Loucy (cell line): ENCODE measurements at regions not wholly inside any gene's neighbourhood (a gene's known extent, or its start where the extent isn't known, plus 50 kb on each side); places are given as distances from the start of the nearest gene placed in this dataset.

Experiments
- CTCF ChIP-seq: fragments of 200-600 bp; sonication (generic); conservative IDR thresholded peaks from 2 replicates; pipeline ENCODE4 v1.5.1; 2014; ENCODE audit warnings: mild to moderate bottlenecking, antibody characterized with exemption, low read length
- EZH2phosphoT487 ChIP-seq: fragments of 200-600 bp; IDR thresholded peaks from 2 replicates; pipeline ENCODE4 v1.6.1; 2018; ENCODE audit warnings: antibody characterized with exemption, mild to moderate bottlenecking, moderate library complexity, borderline replicate concordance

GRCh38 chr10:10813656-10814055 lies 204.0 kb upstream of the CELF2 start:
- no peak for TF ChIP-seq CTCF
- TF ChIP-seq EZH2phosphoT487: no peak
